ENCODE measurements at regions not wholly inside any gene's neighbourhood (a gene's known extent, or its start where the extent isn't known, plus 50 kb on each side); places are given as distances from the start of the nearest gene placed in this dataset.
"Not testable (repeated sequence)": the region's sequence is repeated elsewhere in the genome, so short reads cannot be mapped to it uniquely, and the experiment has no call there.

GRCh38 chr11:71088314-71089215 is 163.8 kb downstream of the SHANK2 start:
- not testable (repeated sequence) for TF ChIP-seq POLR2A (IDR thresholded peaks at IDR 0.05; ENCODE audit: extremely low read depth, insufficient read length); CTCF (IDR thresholded peaks at IDR 0.05; ENCODE audit: low read depth, low read length); MYC (IDR thresholded peaks at IDR 0.05; ENCODE audit: low read depth, low read length)
- TF ChIP-seq, protein P1, sequence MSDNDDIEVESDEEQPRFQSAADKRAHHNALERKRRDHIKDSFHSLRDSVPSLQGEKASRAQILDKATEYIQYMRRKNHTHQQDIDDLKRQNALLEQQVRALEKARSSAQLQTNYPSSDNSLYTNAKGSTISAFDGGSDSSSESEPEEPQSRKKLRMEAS (IDR thresholded peaks at IDR 0.05; ENCODE audit: low read depth, low read length): not testable (repeated sequence)

Data from NB4 (cell line).